HepG2 (cell line): ENCODE measurements at regions not wholly inside any gene's neighbourhood (a gene's known extent, or its start where the extent isn't known, plus 50 kb on each side); places are given as distances from the start of the nearest gene placed in this dataset.

Experiments
- CEBPZ ChIP-seq: IDR thresholded peaks from 2 replicates; pipeline ENCODE4 v1.6.1; 2012; ENCODE audit warnings: low read length, improper control_type of control experiment
- CTCF ChIP-seq: sonication (generic); formaldehyde crosslinking; IDR thresholded peaks from 2 replicates; pipeline ENCODE4 v1.5.0; 2020; ENCODE audit warnings: mild to moderate bottlenecking, missing genetic modification reagents, moderate library complexity
- EZH2 ChIP-seq: conservative IDR thresholded peaks from 2 replicates; pipeline ENCODE4 v1.6.1; 2012; ENCODE audit warnings: mild to moderate bottlenecking, low read depth, low read length, moderate library complexity
- FOSL2 ChIP-seq: sonication (generic); formaldehyde crosslinking; IDR thresholded peaks from 2 replicates; pipeline ENCODE4 v1.4.0; 2020; ENCODE audit warnings: missing genetic modification reagents
- MXD1 ChIP-seq: sonication (generic); formaldehyde crosslinking; IDR thresholded peaks from 2 replicates; pipeline ENCODE4 v1.4.0; 2020; ENCODE audit warnings: mild to moderate bottlenecking, missing genetic modification reagents
- NR2C2 ChIP-seq: sonication (generic); formaldehyde crosslinking; IDR thresholded peaks from 2 replicates; pipeline ENCODE4 v1.4.0; 2020; ENCODE audit warnings: missing genetic modification reagents, mild to moderate bottlenecking, moderate library complexity, borderline replicate concordance
- RAD21 ChIP-seq: fragments of 450-650 bp; formaldehyde crosslinking; IDR thresholded peaks from 2 replicates; pipeline ENCODE4 v1.5.0; 2020; ENCODE audit warnings: mild to moderate bottlenecking
- REPIN1 ChIP-seq: sonication (generic); formaldehyde crosslinking; IDR thresholded peaks from 2 replicates; pipeline ENCODE4 v1.8.0; 2022; ENCODE audit warnings: missing genetic modification reagents, low read depth, mild to moderate bottlenecking, borderline replicate concordance
- REST ChIP-seq, 2 experiments: IDR thresholded peaks; 2 replicates each; pipeline ENCODE4 v1.6.1; 2011 to 2012; ENCODE audit warnings: low read length in 2 of 2, borderline replicate concordance in 1 of 2, low read depth in 1 of 2, mild to moderate bottlenecking in 1 of 2, moderate library complexity in 1 of 2
- RFX1 ChIP-seq: fragments of 450-650 bp; IDR thresholded peaks from 2 replicates; pipeline ENCODE4 v1.6.1; 2017
- TCF7L2 ChIP-seq: IDR thresholded peaks from 2 replicates; pipeline ENCODE4 v1.6.1; 2011; ENCODE audit warnings: mild to moderate bottlenecking, low read depth, low read length, moderate library complexity
- ZNF839 ChIP-seq: sonication (generic); formaldehyde crosslinking; IDR thresholded peaks from 2 replicates; pipeline ENCODE4 v1.4.0; 2020; ENCODE audit warnings: missing genetic modification reagents, mild to moderate bottlenecking, borderline replicate concordance
- TF ChIP-seq, protein P1 (sequence below): sonication (generic); formaldehyde crosslinking; IDR thresholded peaks from 2 replicates; pipeline ENCODE4 v1.8.0; 2022; ENCODE audit warnings: mild to moderate bottlenecking, missing genetic modification reagents; ENCODE audit not compliant: insufficient replicate concordance

- TF ChIP-seq RAD21 (CRISPR knock-in tag) (no peak), ZNF839 (CRISPR knock-in tag) (no peak), REPIN1 (CRISPR knock-in tag) (no peak), CTCF (CRISPR knock-in tag) (no peak), RFX1 (no peak), EZH2 (no peak), FOSL2 (CRISPR knock-in tag) (no peak), CEBPZ (no peak), NR2C2 (CRISPR knock-in tag) (no peak), REST (IDR thresholded peaks at IDR 0.05; ENCODE audit: borderline replicate concordance in 1 of 2, low read depth in 1 of 2, low read length in 2 of 2) (no peak), MXD1 (CRISPR knock-in tag) (no peak), TCF7L2 (no peak)
- TF ChIP-seq, protein P1, sequence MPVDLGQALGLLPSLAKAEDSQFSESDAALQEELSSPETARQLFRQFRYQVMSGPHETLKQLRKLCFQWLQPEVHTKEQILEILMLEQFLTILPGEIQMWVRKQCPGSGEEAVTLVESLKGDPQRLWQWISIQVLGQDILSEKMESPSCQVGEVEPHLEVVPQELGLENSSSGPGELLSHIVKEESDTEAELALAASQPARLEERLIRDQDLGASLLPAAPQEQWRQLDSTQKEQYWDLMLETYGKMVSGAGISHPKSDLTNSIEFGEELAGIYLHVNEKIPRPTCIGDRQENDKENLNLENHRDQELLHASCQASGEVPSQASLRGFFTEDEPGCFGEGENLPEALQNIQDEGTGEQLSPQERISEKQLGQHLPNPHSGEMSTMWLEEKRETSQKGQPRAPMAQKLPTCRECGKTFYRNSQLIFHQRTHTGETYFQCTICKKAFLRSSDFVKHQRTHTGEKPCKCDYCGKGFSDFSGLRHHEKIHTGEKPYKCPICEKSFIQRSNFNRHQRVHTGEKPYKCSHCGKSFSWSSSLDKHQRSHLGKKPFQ (CRISPR knock-in tag): no peak
Measured at GRCh38 chr16:87248714-87249113, 68.5 kb downstream of the C16orf95 start.
